Inflammatory macrophage treated with lipopolysaccharide for 1 hour (primary cell): ENCODE measurements at regions not wholly inside any gene's neighbourhood (a gene's known extent, or its start where the extent isn't known, plus 50 kb on each side); places are given as distances from the start of the nearest gene placed in this dataset.

Experiments used
- DNase-seq, 2 donors: peaks; one replicate each; pipeline ENCODE4 v3.0.0-alpha.2; 2020 to 2022

DNA sequence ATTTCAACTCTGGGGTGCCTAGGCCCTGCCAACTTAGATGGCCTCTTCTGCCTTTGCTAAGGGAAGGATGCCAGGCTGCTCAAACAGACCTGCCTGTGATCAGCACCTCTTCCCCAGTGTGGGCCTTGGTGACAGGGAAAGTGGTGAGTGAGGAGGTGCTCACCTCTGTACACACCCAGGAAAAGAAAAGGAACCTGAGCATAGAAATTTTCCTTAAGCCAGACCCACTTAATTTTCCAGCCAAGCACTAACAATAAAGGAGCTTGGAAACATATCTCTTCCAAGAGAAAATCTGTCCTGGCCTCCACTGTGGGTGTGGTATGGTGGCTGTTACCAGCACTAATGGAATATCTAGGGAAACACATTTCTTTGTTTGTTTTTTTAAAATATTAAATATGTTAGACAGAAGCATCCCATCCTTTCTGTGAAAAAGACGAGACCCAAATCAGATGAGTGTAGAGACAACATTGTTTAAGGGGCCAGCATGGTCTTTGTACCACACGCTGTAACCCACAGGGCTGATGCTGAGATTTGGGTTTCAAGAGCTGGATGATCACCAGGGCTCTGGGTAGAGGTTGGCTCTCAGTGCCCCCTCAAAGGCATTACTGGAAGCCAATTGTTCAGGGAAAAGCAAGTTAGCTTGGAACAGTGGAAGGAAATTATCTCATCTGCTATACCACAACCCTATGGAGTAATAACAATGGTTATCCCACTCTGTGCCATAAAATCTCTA, 472.2 kb downstream of the INSC start:
- no peak for DNase-seq

DNA sequence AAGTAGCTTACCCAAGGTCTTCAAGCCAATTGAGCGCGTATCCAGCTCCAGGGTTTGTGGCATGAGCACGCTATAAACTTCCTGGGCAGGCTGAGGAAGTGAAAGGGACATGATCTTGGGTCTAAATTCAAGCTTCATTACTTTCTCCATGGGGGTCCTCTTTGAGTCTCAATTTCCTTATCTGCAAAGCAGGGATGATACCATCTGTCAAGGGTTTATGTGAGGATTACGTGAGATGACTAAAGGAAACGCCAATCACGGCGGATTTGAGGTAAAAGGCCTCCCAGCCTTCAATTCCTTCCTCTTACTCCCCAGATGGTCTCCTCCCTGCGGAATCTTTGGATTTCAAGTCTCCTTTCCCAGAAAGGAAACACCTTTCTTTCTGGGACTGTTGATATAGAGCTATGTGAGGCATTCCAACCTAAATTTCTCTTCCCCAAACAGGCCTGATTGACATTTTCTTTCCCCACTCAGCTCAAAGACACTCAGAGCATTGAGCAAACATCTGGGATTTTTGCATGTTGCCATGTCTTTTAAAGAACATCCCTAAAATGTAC, 474.4 kb downstream of the INSC start:
- DNase-seq: no peak

DNA sequence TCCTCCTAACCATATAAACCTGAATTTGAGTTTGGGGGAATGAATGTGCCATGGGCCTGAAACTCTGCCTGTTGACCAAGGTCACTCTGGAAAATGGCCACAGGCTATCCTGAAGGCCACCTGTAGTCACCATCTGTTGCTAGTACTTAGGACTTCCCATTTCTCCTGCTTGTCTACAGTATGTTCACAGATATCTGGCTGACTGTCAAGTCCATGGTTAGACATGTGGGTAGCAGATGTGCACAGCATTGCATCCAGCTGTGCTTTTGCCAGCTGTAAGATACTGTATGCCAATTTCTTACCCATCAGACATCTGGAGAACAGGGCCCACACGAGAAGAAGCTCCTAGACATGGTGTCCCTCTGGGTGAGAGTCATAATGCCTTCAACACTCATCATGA, 475.4 kb downstream of the INSC start:
- no peak for DNase-seq

DNA sequence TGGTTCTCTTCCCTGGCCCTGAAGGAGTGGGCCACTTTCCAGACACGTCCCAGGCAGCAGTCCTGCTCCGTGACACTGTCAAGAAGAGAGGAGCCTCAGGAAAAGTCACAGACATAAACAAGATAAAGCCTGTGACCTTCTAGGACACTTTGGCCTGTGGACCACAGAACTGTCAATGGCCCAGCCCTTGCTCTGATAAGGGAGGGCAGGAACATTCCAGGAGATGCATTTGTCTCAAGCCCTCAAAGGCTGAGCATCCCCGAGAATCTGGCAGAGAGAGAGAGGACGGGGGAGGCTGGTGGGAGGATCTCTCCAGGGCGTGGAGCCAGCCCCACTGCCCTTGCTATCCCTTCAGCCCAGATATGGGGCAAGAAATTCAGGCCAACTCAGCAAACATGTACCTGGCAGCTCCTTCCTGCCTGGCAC, 476.4 kb downstream of the INSC start:
- no peak for DNase-seq

DNA sequence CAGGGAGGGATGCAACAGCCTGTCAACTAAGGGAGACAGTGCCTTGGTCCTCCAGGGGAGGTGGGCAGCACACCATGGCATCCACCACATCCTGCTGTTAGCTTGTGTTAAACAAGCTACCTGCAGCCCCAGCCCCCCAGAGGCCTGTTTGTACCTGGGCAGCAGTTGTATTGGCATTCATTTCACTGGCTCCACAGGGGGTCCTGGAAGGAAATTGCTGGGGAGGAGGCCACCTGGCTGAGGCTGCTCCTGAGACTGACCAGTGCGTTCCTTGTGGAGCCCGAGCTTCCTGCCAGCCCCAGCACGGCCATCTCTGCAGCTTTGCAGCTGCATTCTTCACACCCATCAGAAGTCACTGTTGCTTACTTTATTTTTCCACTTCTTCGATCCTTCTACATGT, 479.9 kb downstream of the INSC start:
- DNase-seq: no peak

DNA sequence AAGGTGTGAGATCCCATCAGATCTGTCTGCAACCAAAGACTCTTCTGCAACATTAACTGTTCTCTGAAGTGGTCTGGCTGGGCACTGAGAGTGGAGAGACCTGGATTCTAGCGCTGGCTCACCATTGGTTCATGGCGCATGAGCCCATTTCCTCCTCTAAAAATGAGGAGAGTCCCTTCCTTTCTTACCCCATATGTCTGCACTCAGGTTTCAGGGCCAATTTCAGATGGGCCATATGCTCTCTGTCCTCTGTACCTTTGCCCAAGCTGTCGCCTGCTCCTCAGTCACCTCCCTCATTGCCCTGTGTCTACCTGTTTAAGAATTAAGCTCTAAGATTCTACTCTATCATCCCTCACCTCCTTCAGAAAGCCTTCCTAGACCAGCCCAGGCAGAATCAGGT, 484.7 kb downstream of the INSC start:
- DNase-seq: no peak

DNA sequence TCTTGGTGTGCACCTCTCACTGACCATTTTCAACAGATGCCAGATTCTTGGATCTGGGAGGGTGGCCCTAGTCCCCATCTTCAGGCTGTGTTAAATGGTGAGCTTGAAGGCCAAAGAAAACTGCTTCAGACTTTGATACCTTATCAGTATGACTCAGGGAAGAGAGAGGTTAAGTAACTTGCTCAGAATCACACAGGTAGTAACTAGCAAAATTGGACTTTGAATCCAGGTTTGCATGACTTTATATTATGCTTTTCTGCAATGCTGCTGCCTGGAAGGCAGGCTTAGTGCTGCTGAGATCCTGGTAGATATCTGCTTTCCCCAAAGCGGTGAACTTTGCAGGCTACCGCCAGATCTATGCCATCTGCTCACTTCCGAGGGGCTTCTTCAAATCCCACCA, 487.3 kb downstream of the INSC start:
- no peak for DNase-seq

DNA sequence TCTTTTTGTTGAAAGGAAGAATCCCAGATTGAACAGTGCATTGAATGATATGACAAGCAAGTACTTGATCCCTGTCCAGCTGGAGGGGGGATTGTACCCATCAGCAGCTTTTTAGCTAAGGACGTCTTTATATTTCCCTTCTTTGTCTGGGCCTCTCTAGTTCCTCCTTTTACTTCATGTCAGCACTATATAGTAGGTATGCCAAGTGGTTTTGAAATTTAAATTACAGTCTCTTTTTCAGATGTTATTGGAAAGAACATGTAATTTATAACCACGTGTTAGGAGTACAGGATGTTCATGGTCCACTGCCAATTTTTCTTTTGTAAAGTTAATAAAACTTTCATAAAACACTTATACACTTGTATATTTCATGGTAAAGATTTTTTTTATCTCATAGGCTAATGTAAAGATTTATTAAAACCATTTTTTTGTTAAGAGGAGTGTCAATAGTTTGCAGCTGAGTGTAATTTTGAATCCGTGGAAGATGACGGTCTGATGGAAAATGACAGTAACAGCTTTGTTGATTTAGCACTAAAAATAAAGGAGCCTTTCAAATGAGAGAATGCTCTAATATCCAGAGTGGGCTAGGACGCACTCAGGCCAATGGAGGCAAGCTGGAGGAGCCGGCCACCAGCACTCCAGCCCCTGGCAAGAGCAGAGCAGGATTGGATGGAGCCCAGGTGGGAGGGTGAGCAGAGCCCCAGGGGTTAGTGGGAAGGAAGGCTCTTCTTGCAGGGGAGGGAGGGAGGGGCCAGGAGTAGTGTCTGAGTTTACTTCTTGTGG, 488.3 kb downstream of the INSC start:
- DNase-seq: no peak

DNA sequence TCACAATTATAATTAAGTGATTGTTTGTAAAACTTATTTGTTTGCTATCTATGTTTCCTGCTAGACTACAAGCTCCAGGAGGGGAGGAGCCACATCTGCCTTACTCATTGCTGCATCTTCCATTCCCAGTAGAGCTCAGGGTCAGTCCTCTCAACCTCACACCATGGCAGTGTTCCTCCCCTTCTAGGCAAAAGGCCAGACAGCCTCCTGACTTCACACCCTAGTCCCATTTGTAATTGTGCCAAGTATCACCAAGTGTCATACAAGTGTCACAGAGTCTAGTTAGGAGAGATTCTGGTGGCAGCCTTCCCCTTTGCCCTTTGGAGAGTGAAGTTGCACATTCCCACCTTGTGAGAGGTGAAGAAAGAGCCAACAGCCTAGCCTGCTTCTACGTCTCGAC, 490.4 kb downstream of the INSC start:
- DNase-seq: no peak

DNA sequence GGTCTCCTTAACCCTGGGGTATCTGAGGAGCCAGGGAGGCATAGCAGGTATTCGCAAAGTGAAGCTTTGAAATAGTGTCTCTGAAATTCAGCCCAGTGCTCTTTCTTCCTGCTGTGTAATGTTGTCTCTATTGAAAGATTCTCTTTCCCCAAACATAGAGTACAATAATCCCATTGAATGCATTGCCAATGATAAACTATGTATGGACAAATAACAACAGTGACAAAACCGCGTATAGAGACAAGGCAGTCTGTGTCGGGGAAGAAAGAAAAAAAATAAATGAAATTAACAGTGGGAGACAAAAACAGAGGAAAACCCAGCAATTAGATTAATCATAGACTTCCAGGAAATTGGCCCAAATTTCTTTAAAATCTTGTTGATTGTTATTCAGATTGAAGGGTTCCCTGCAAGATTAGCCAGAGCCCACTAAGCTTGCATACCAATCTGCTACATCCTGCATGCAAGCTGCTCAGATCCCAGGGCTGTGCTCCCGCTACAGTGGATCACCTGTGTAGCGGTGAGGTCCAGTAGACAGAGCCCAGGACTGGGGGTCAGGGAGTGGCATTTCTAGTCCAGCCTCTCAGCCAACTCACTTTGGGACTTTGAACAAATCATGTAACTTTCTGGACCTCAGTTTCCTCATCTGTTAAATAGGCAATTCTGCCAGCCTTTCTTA, 492.8 kb downstream of the INSC start:
- DNase-seq: no peak

DNA sequence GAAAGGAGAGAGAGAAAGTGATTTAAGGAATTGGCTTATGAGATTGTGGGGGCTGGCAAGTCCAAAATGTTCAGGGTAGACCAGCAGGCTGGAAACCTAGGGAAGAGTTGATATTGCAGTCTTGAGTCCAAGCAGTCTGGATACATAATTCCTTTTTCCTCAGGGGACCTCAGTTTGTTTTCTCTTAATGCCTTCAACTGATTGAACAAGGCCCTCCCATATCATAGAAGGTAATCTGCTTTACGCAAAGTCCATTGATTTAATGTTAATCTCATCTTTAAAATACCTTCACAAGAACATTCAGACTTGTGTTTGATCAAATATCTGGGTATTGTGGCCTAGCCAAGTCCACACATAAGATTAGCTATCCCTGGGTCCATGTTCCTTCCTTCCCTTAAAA, 494.7 kb downstream of the INSC start:
- DNase-seq: no peak

DNA sequence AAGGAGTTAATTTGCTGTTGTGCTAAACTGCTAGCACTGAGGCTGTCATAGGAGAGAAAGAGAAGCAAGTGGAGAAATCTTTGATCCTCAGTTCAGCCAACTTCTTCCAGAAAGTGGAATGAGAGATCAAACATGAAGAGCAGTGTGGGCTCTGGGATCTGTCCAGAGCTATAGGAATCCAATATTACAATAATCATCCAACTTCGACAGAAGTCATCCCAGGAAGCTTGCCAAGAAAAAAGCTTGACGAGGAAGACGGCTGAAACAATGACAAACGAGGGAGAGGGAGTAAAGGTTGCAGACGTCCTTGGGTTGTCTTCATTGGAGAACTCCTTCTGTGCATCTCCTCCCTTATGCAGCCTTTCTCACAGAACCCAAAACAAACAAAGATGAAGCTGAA, 496.2 kb downstream of the INSC start:
- DNase-seq: no peak

DNA sequence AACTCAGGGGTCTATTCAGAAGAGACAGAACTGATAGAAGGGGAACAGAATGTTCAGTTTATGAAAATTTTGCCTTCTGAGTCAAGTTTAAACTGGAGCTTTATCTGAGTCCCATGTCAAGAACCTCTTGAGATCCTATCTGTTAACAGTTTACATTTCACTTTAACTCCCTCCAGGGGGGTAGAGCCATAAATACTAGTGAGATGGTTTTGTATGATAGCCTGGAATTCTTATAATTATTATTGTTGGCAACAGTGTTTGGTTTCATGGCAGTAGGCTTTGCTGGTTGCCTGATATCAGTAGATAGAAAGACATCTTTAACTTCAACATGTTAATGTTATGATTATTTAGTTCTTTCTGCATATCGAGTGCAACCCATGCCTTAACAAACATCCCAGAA, 498.5 kb downstream of the INSC start:
- no peak for DNase-seq

DNA sequence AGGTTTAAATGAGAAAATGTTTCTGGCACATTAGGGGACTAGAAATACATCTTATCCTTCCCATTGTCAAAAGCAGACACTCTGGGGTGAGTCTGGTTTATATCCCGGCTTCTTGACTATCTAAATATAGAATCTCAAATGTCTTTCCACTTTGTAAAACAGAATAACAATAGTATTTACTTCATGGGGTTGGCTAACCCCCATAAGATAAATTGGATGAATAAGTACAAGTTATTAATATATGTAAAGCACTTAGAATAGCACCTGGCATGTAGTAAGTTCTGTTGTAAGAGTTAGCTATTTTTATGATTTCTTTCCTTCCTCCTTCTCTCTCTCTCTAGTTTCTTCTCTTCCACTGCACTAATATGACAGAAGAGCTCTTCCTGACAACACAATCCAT, 499.1 kb downstream of the INSC start:
- DNase-seq: no peak

DNA sequence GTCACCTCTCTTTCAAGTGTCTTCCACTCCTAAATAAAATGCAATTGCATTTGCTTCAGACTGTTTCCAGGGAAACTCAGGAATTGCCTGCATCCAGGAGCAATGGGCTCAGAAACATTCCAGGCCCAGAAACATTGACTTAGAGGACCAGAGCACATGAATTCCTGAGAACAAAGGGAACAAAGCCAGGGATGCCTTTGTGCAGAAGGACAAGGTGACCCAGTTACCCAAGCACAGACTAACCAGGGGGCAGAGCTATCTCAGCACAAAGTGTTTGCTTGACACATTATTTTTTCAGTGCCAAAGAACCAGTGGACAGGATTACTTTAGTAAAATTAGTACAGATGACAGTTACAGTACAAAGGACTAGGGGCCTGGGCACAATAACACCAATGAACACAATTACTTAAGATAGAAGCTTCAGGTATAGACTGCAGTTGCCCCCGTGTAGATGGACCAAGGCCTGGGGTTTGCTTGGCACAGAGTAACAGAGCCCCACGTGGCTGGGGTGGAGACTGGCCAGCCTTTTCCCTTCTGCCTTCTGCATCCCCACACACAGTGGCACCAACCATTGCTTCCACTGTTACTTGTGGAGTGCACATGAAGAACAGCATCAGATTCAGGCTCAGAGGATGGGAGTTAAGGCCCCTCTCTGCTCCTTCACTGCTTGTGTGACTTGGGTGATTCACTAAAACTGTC, 500.8 kb downstream of the INSC start:
- DNase-seq: no peak

DNA sequence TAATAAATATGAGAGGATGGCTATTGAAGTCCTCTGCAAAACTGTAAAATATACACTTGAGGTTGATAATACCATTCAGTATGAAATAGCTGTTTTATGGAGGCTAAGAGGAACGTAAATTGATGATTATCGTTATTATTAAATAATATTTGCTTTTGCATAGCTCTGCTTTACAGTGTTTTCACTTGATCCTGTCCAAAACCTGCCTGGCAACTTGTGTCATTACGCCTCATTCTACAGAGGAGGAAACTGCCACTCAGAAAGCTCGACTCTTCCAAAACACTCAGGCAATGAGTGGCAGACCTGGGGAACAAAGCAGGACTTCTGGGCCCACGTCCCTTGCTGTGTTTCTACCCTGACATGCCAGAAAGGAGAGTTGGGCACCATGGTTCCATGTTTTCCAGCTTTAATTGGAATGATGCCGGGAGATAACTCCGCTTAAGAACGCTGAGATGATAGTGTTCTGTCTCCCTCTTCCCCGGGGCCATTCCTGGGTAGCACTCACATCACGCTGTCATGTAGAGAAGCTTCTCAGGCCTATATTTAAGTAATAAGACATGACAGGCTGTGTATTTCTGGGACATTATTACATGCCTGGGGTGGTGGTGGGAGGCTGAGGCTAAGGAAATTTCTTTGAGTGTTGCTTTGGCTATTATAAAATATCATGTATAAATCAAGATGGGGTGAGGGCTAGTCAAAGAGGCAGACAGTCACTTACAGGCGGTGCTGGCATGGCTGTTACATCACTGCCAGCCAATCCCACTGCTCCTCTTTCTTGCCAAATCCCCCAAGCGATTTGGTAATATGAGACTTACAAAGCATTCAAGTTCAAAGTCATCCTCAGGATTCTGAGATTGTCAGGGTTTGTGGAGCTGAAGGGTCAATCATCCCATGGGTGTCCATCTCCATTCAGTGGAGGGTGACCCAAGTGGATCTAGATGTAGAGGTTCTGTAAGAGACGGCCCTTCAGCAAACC, 501.7 kb downstream of the INSC start:
- no peak for DNase-seq

DNA sequence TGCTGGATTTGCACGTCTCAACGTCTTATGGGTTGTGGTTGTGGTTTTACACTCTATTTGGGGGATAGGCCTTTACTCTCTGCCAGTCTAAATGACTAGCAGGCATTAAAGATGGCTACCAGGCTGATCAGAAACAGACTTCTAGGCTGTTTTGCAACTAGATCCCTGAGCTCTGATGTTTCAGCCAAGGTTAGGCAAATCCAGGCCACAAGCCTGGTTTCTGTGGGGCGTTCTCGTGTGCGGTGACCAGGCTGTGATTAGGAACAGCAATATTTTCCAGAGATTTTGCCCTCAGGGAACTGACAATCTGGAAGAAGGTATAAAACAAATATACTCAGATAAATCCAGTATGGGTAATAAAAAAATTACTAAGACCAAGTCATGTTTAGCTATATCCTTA, 502.4 kb downstream of the INSC start:
- DNase-seq: no peak

DNA sequence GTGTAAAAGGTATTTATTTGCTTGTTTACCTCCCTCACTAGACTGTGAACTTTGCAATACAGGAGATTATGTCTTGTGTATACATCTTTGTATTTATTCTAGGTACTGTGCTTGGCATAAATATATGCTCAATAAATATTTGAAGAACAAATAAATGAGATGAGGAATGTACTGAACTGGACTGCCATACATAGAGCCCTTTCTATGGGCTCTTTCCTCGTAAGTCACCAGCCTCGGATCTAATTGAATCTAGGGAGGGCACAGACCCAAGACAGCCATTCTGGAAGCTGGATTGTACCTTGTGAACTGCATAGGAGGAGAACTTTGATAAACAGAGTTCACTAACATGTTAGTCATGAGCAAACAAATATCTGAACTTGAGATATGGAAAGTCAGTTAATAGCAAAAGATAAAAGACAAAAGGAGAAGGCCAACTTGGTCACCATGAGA, 503.9 kb downstream of the INSC start:
- no peak for DNase-seq

DNA sequence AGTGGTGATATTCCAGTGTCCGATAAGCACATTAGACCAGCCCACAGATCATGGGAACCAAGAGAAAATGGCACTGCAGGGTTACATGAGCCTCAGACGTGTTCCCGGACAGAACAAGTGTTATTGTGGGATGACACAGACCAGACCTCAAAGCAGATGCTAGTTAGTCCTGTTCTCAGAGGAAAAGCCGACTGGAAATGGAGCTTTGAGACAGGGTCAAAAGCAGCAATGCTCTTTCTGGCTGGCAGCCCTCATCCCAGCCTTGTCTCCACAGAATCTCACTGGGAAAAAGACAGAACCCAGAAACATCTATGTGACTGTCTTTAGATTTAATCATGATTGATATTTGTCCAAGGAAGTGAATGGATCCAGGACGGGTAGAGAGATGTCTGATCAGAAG, 506.8 kb downstream of the INSC start:
- DNase-seq: no peak

DNA sequence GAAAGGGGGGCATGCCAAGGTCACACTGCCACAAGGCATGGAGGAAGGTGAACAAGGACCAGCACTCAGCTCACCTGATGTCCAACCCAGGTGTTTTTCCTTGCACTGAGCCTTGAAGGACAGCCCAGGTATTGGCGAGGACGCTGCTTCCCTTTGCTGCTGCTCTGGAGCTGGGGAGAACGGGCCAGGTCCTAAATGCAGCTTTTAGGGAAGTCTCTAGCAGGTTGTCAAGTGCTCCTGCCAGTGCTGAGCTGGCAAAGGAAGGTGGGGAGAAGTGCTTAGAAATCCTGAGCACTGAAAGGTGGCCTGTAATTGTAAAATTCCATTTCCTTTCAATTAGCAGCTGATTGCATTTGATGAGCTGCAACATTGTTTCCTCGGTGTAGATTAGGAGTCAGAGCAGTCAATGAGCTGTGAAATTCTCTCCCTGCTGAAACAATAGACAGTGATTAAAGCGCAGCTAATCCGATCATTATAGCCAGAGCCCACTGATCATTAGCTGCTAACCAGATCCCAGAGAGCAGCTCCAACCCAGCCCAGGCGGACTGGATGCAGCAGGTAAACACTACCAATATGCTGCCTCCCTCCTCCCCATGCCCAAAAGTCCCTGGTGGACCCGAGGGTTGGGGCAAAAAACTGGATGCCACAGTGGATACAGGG, 507.6 kb downstream of the INSC start:
- DNase-seq: no peak

DNA sequence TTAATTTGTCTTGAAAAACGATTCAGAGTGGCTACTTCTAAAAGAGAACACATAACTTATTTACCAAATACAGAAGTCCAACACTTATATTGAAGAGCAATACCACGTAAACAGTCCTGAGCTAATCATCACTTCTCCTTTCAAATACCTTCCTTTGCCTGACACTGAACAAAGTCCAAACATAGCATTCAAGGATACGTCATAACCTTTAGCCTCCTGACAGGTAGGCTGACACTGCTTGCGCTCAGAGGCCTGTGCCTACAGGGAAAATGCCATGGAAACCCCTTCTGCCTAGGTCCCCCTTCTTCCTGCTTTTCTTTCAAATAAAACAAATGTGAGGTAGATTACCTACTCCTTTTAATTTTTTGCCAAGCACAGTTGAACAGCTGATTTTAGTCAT, 510.0 kb downstream of the INSC start:
- no peak for DNase-seq
